HG02973 (cell line): ENCODE measurements at regions not wholly inside any gene's neighbourhood (a gene's known extent, or its start where the extent isn't known, plus 50 kb on each side); places are given as distances from the start of the nearest gene placed in this dataset.

Experiments
- ATAC-seq: cut with Tn5 transposase; IDR thresholded peaks from one replicate; pipeline ENCODE4 v1.9.1; 2021; ENCODE audit warnings: moderate library complexity; ENCODE audit not compliant: unreplicated experiment

DNA sequence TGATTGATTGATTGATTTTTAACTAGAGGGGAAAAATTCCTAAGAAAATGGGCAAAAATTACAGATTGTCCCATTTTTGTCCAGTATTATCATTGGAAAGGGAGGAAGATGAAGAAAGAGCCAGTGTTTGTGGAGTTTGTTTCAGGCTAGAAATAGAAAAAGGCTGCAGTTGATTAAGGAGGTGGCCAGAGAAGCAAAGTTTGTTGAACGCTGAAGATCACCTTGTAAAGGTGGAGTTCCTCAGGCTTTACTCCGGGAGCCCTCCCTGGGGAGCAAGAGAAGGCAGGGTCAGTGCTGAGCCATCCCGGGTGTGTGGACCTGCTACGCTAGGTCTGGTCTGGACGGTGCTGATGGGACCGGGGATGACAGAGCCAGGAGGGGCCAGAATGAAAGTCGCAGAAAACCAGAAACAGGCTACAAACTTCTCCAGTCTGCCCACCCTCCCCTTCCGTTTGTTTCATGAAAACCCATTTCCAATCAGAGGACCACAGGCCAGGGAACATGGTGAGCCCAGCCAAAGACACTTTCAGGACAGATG lies 222.6 kb upstream of the FOXF1 start:
- no peak for ATAC-seq

DNA sequence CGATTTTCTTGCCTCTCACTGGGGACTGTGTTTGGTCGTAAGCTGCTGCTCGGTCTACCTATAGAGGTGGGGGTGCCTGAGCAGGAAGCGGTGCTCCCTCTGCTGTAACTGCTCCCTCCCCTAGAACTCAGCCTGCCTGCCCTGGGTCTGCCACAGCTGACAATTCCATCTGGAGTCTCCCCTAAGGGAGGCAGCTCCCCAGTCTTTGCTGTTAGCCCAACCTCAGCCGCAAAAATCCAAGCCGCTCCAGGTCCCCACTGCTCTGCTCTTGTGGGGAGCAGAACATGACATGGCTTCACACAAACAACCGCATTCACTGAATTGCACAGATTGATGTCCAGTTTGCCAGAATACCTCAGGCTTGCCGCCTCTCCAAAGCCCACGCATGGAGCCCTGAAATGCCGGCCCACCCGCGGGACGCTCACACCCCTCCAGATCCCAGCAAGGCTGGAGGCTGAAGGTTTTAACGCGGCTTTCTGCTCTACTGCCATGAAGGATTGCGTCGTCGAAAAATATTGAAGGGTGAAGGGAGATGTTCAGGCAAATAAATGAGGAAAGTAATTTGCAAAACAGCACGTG lies 221.5 kb upstream of the FOXF1 start:
- ATAC-seq, result no peak

- no peak for ATAC-seq
Measured at GRCh38 chr16:86289304-86289703, 221.0 kb upstream of the FOXF1 start.

DNA sequence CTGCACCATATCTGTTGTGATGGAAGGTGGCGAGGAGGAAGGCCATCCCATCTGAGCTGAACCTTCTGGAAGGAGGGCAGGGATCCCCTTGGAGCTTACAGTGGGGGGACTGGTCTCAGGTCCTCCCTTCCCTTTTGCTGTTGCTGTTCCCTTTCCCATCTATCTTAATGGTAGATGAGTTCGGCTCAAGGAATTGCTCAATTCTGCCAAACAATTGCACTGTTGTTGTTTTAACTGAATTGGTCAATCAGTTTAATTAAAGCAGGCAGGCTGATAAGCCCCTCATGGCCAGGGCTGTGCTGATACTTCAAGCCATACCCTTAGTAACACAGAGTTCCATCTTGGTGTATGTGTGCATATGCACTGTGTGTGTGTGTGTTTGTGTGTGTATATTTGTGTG lies 220.4 kb upstream of the FOXF1 start:
- ATAC-seq, result no peak

- no peak for ATAC-seq
Measured at GRCh38 chr16:86291491-86291890, 218.8 kb upstream of the FOXF1 start.

DNA sequence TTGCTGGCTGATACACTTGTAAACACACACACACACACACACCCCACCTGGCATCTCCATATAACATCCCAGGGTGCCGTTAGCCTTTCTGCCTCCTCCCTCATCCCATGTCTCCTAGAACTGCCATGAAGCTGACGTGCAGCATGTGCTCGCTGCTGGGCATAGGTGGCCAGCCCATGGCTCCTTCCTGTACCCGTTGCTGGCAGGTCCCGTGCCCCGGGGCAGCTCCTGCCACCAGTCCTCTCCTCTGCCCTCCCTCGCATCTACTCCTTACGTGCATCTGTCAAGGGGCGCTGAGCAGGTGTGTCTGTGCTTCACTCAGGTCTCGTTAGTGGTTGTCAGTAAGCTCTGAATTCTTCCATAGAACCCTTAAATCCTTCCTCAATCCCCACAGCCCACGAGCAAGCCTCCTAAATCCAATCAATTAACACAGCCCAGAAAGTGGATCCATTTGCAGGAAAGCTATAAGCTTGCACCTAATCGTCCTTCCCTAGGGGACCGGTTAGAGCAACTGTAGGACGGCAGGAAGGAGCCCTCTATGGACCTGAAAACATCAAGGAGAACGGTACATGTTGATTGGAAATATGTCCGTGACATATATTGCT lies 218.1 kb upstream of the FOXF1 start:
- ATAC-seq, result no peak

DNA sequence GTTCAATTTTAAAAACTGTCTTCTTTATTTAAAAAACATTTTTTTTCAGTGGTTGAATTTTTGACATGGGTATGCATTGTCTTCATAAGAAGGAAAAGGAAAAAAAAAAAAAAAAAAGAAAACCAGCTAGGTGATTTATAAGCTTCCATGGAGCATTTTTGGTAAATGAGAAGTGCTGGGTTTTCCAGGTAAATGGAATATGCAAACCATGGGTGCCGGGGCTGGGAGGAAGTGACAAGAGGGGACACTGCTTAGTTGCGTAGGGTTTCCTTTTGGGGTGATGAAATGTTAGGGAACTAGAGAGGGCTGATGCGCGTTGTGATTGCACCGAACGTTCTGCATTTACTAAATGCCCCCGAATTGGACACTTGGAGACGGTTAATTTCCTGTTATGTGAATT lies 217.4 kb upstream of the FOXF1 start:
- ATAC-seq, result no peak

DNA sequence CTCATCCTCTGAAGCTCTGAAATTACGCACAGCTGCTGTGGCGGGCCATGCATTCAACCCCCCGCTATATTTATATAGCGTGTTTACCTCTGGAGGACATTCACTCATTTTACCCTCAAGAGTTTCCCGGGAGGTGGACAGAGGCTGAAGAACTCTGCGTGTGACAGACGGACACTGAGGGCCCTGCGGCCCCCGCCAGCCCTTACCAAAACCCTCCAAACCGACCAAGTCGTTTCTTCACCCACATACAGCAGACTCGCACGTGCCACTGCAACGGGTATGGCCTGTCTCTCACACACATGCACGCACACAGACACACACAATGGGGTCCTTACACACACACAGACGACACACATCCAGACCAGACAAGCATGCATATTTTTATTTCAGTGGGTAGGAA lies 216.4 kb upstream of the FOXF1 start:
- no peak for ATAC-seq

GRCh38 chr16:86294535-86295196 lies 215.7 kb upstream of the FOXF1 start:
- ATAC-seq, result no peak

DNA sequence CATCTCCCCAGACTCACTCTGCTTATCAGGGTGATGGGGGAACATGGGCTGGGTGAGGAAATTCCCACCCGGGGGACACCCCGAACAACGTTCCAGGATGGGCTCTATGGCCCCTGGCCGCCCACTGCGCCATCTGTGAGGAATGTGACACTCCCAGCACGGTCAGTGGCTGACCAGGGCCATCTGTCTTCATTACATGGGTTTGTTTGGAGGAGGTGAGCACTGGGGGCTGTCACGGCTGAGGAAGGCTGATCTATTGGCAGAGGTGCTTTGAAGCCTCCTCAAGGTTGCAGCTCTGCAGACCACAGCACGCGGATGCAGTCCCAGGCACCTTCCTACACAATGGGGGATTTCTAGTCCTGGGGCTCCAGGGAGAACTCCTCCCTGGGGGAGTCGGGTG lies 214.1 kb upstream of the FOXF1 start:
- ATAC-seq, result no peak

- no peak for ATAC-seq
Measured at GRCh38 chr16:86297391-86297790, 212.9 kb upstream of the FOXF1 start.

- no peak for ATAC-seq
Measured at GRCh38 chr16:86297866-86298757, 212.2 kb upstream of the FOXF1 start.

GRCh38 chr16:86298758-86299134 lies 211.6 kb upstream of the FOXF1 start:
- no peak for ATAC-seq

- ATAC-seq, result no peak
Measured at GRCh38 chr16:86299882-86300610, 210.3 kb upstream of the FOXF1 start.

GRCh38 chr16:86300746-86301481 lies 209.4 kb upstream of the FOXF1 start:
- no peak for ATAC-seq

GRCh38 chr16:86302421-86303109 lies 207.8 kb upstream of the FOXF1 start:
- ATAC-seq, result no peak

DNA sequence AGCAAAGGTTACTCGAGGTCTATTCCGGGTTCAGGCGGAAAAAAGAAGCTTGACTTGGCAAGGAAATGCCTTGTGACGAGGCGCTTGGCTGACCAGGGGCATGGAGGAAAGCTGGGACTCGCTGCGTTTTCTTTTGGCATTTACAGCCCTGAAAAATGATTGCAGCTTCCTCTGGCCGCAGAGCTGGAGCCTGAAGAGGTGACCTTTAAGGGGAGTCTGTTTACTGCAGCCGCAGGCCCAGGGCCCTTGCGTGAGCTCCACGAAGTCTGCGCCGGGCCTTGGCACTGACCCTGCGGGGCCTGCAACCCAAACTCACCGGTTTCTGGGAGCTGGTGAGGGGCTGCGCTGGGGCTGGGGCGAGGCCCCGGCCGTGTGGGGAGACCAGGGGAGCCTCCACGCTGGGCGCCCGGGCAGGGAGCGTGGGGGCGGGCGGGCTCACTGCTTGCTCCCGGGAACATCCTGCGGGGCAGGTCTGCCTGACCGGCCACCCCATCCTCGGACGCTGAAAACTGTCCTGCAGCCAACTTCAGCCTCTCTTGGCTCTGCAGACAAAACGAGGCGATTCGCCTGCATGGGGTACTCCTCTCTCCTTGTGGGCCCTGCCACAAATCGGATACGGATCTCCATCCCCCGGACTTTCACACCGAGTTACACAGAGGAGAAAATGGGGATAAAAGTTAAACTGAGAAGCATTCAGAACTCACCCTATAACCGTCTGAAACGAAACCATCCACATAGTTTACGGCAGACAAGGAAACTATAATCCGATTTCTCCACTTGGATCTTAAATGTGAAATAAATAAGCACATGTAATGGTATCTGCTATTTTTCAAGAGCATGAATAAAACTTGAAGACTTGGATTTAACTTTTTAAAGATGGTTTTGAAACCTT lies 206.3 kb upstream of the FOXF1 start:
- ATAC-seq, result no peak

DNA sequence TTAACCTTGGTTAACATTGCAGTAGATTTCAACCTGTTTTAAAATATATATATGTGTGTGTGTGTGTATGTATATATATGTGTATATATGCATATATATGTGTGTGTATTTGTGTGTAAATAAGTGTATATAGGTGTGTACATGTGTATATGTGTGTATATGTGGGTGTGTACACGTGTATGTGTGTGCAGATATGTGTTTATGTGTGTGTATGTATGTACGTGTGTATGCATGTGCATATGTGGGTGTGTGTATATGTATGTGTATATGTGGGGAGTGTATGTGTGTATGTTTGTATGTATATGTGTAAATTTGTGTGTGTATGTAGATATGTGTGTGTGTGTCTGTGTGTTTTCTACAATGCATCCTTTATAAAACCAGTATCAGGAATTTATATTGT lies 205.5 kb upstream of the FOXF1 start:
- ATAC-seq, result no peak

DNA sequence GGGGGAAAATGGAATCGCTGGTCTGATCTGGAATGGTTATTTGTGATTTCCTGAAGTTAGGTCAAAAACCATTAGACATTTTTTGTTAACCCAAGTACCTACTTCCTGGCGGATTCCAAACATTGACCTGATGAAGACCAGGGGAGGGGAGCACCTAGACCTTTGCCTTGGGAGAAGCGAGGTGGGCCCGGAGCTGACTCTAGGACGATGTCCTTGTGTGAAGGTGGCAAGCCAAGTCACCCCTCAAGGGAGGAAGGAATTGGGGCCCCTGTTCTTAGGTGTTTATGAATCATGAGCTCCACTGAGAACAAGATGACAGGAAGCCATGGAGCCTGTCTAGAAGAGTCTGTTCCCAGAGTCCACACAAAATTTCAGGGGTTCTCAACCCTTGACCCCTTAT lies 204.9 kb upstream of the FOXF1 start:
- no peak for ATAC-seq
